CD8-positive, alpha-beta memory T cell (primary cell): ENCODE measurements at regions not wholly inside any gene's neighbourhood (a gene's known extent, or its start where the extent isn't known, plus 50 kb on each side); places are given as distances from the start of the nearest gene placed in this dataset.

Source experiments
- CTCF ChIA-PET: fragments of 350-600 bp; sonication (Branson Sonifier 250); formaldehyde crosslinking; loops from one replicate; lab custom pipeline; 2021; ENCODE audit warnings: antibody characterized with exemption; lab: Charles Lee
- POLR2A ChIA-PET: fragments of 350-600 bp; sonication (Branson Sonifier 250); formaldehyde crosslinking; loops from one replicate; lab custom pipeline; 2021; ENCODE audit warnings: antibody characterized with exemption; lab: Charles Lee
- DNase-seq, 5 donors: peaks; one replicate each; pipeline versions ENCODE4 v3.0.0 to v3.0.0-alpha.2; 2020 to 2022; ENCODE audit warnings: mixed read lengths in 1 of 5
- H3K27ac ChIP-seq: one replicate; pipeline ENCODE4 v1.7.0; 2013; ENCODE audit warnings: low read depth, mild to moderate bottlenecking, low read length, moderate library complexity
- H3K27me3 ChIP-seq: 2 replicates; pipeline ENCODE4 v1.7.0; 2013; ENCODE audit warnings: low read length, mild to moderate bottlenecking; ENCODE audit not compliant: insufficient read depth, poor library complexity, severe bottlenecking
- H3K36me3 ChIP-seq: 2 replicates; pipeline ENCODE4 v1.7.0; 2013; ENCODE audit warnings: mild to moderate bottlenecking, low read length, moderate library complexity; ENCODE audit not compliant: insufficient read depth
- H3K4me1 ChIP-seq: 2 replicates; pipeline ENCODE4 v1.7.0; 2013; ENCODE audit warnings: mild to moderate bottlenecking, low read length, moderate library complexity; ENCODE audit not compliant: insufficient read depth
- H3K4me3 ChIP-seq: 2 replicates; pipeline ENCODE4 v1.7.0; 2013; ENCODE audit warnings: mild to moderate bottlenecking, low read length
- H3K9me3 ChIP-seq: 2 replicates; pipeline ENCODE4 v1.7.0; 2013; ENCODE audit warnings: mild to moderate bottlenecking, low read length
- H3K27ac Mint-ChIP-seq, 8 donors: one replicate each; pipeline ENCODE4 v1.8.0; 2020 to 2021; ENCODE audit warnings: mixed read lengths in 8 of 8, mild to moderate bottlenecking in 6 of 8, inconsistent platforms in 3 of 8, moderate library complexity in 3 of 8
- H3K27me3 Mint-ChIP-seq, 2 donors: one replicate each; pipeline ENCODE4 v1.8.0; 2020 to 2021; ENCODE audit warnings: mixed read lengths in 2 of 2, mild to moderate bottlenecking in 1 of 2, moderate library complexity in 1 of 2
- H3K36me3 Mint-ChIP-seq, 3 donors: one replicate each; pipeline ENCODE4 v1.8.0; 2020 to 2021; ENCODE audit warnings: mixed read lengths in 3 of 3, inconsistent platforms in 1 of 3, mild to moderate bottlenecking in 1 of 3
- H3K4me1 Mint-ChIP-seq, 3 donors: one replicate each; pipeline ENCODE4 v1.8.0; 2020 to 2021; ENCODE audit warnings: mixed read lengths in 3 of 3, inconsistent platforms in 1 of 3, mild to moderate bottlenecking in 1 of 3
- H3K4me3 Mint-ChIP-seq, 7 donors: one replicate each; pipeline ENCODE4 v1.8.0; 2020 to 2021; ENCODE audit warnings: mixed read lengths in 7 of 7, mild to moderate bottlenecking in 6 of 7, moderate library complexity in 4 of 7, inconsistent platforms in 2 of 7
- H3K9me3 Mint-ChIP-seq, 5 donors: one replicate each; pipeline ENCODE4 v1.8.0; 2020 to 2022; ENCODE audit warnings: mixed read lengths in 5 of 5, mild to moderate bottlenecking in 3 of 5, moderate library complexity in 2 of 5, inconsistent platforms in 1 of 5

DNA sequence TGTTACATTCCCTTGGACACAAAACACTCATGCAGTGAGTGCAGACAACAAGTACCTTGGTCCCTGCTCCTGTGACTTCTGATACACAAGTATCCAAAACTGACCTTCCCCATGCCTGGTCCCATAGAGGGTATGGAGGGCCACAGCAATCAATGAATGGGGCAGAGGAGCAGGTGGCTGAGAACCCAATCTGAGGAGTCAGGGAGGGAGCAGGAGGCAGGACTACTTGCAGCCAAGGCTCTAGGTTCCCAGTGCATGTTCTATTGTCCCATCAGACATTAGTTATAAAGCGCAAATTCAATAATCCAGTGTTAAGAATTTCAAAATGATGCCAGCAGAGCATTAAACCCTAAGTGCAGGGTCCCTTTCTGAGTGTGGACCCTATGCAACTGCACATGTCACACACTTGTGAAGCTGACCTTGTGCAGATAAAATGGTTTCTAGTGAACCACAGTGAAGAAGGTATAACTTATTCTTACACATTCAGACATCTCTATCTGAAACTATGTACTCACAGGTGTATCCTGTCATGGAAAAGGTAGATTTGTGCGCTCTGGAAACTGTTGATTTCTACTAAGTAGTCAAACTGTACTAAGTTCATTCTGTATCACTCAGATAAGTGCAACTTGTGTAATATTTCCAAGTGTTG lies 107.3 kb upstream of the ABI3BP start:
- ChIA-PET POLR2A (no interaction called here), CTCF (no interaction called here)
- Mint-ChIP-seq H3K27me3 (peaks cover 9 to 32% of the 10 kb centered on the region in 2 donors), H3K36me3 (no peaks in the 10 kb centered on the region), H3K9me3 (no peaks in the 10 kb centered on the region), H3K4me1 (no peaks in the 10 kb centered on the region), H3K27ac (no peak overlapping the region), H3K4me3 (no peak overlapping the region)
- H3K4me1 ChIP-seq = no peaks in the 10 kb centered on the region
- no peaks in the 10 kb centered on the region for H3K9me3 ChIP-seq
- H3K27me3 ChIP-seq = no peaks in the 10 kb centered on the region
- no peak overlapping the region for H3K27ac ChIP-seq
- DNase-seq = no peak
- no peaks in the 10 kb centered on the region for H3K36me3 ChIP-seq
- H3K4me3 ChIP-seq = no peak overlapping the region

DNA sequence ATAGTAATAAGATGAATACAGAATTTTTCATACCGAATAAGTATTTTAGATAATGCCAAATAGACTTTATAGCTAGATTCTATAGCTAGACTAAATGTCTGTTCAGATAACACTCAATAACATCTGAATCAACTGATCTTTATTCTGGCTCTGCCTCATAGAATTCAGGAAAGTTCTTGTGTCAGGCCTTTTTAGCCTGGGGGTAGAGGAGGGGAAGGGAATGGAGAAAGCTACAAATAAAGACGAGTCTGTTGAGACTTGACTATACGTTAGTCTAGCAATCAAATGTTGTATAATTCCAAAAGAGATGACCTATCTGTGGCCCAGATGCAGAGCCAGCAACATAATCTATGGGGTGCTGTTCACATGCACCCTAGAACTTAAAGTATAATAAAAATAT lies 106.6 kb upstream of the ABI3BP start:
- no peaks in the 10 kb centered on the region for H3K36me3 ChIP-seq
- DNase-seq = no peak
- H3K27ac ChIP-seq = no peak overlapping the region
- Mint-ChIP-seq H3K27me3 (peaks cover 9 to 26% of the 10 kb centered on the region in 2 donors), H3K9me3 (no peaks in the 10 kb centered on the region), H3K4me1 (no peaks in the 10 kb centered on the region), H3K4me3 (no peak overlapping the region), H3K36me3 (no peaks in the 10 kb centered on the region), H3K27ac (no peak overlapping the region)
- no peaks in the 10 kb centered on the region for H3K4me1 ChIP-seq
- ChIA-PET CTCF (no interaction called here), POLR2A (no interaction called here)
- no peak overlapping the region for H3K4me3 ChIP-seq
- no peaks in the 10 kb centered on the region for H3K9me3 ChIP-seq
- H3K27me3 ChIP-seq = no peaks in the 10 kb centered on the region

DNA sequence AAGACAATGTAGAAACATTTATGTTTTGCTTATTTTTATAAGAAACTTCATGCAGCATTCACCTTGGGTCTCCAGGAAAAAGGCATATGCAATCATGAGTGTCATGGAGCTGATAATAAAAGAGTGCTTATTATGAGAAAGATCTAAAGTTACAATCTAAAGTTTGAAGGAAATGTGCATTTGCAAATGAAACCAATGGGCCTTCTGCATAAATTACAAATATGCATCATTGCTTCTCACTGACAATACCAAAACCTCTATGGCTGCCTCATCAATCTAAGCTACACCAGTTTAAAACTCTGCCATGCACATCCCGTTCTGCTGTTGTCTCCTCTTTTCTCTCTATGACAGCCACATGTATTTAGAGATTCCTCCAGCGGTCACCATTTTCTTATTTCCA lies 103.2 kb upstream of the ABI3BP start:
- no peaks in the 10 kb centered on the region for H3K4me1 ChIP-seq
- no peak for DNase-seq
- H3K27me3 ChIP-seq = no peaks in the 10 kb centered on the region
- H3K27ac ChIP-seq = no peak overlapping the region
- H3K4me3 ChIP-seq = no peak overlapping the region
- CTCF ChIA-PET = no interaction called here
- POLR2A ChIA-PET = no interaction called here
- no peaks in the 10 kb centered on the region for H3K9me3 ChIP-seq
- Mint-ChIP-seq H3K36me3 (no peaks in the 10 kb centered on the region), H3K4me3 (no peak overlapping the region), H3K27ac (no peak overlapping the region), H3K4me1 (no peaks in the 10 kb centered on the region), H3K9me3 (peaks cover 0 to 2% (median 0%) of the 10 kb centered on the region in 5 donors), H3K27me3 (peaks cover 9 to 19% of the 10 kb centered on the region in 2 donors)
- H3K36me3 ChIP-seq = no peaks in the 10 kb centered on the region

- ChIA-PET POLR2A (no interaction called here), CTCF (no interaction called here)
- Mint-ChIP-seq H3K4me3 (no peak overlapping the region), H3K4me1 (no peaks in the 10 kb centered on the region), H3K36me3 (no peaks in the 10 kb centered on the region), H3K27ac (no peak overlapping the region), H3K9me3 (peaks cover 0 to 2% (median 0%) of the 10 kb centered on the region in 5 donors), H3K27me3 (peaks cover 9 to 19% of the 10 kb centered on the region in 2 donors)
- Histone ChIP-seq H3K4me1 (no peaks in the 10 kb centered on the region), H3K9me3 (no peaks in the 10 kb centered on the region), H3K36me3 (no peaks in the 10 kb centered on the region), H3K27ac (no peak overlapping the region), H3K27me3 (no peaks in the 10 kb centered on the region), H3K4me3 (no peak overlapping the region)
- DNase-seq = no peak
These were observed 102.6 kb upstream of the ABI3BP start for GRCh38 chr3:101095693-101096430.

- peaks cover 0 to 2% (median 0%) of the 10 kb centered on the region in 5 donors for H3K9me3 Mint-ChIP-seq
- POLR2A ChIA-PET = no interaction called here
- CTCF ChIA-PET = no interaction called here
- DNase-seq = no peak
- no peak overlapping the region for H3K4me3 Mint-ChIP-seq
- no peak overlapping the region for H3K27ac Mint-ChIP-seq
- H3K36me3 Mint-ChIP-seq = no peaks in the 10 kb centered on the region
- H3K9me3 ChIP-seq = no peaks in the 10 kb centered on the region
- no peaks in the 10 kb centered on the region for H3K4me1 Mint-ChIP-seq
- H3K4me3 ChIP-seq = no peak overlapping the region
- peaks cover 2 to 20% of the 10 kb centered on the region in 2 donors for H3K27me3 Mint-ChIP-seq
- H3K27ac ChIP-seq = no peak overlapping the region
- H3K27me3 ChIP-seq = no peaks in the 10 kb centered on the region
- no peaks in the 10 kb centered on the region for H3K36me3 ChIP-seq
- no peaks in the 10 kb centered on the region for H3K4me1 ChIP-seq
These were observed 98.3 kb upstream of the ABI3BP start for GRCh38 chr3:101091489-101091888.

DNA sequence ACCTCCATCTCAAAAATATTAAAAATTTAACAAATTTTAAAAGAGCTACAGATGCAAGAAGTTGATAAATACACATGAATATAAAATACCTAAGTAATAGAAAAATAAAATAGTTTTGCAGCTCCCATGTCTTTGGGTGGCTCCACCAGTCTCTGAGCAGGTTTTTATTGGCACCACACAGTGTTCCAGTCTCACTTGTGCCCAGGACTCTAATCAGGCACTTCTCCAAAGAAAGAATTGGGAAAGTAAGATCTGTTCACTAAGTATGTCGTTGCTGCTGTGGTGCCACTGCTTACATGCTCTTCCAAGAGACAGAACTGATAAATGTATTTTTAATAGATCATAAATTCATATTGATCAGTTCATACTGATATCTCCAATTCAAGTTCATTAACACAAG lies 92.5 kb upstream of the ABI3BP start:
- no peak for DNase-seq
- ChIA-PET CTCF (no interaction called here), POLR2A (no interaction called here)
- Mint-ChIP-seq H3K27ac (no peak overlapping the region), H3K27me3 (peaks cover 3 to 35% of the 10 kb centered on the region in 2 donors), H3K9me3 (peaks cover 0 to 2% (median 0%) of the 10 kb centered on the region in 5 donors), H3K4me3 (no peak overlapping the region), H3K4me1 (no peaks in the 10 kb centered on the region), H3K36me3 (no peaks in the 10 kb centered on the region)
- no peak overlapping the region for H3K27ac ChIP-seq
- no peaks in the 10 kb centered on the region for H3K9me3 ChIP-seq
- H3K27me3 ChIP-seq = no peaks in the 10 kb centered on the region
- no peaks in the 10 kb centered on the region for H3K4me1 ChIP-seq
- H3K4me3 ChIP-seq = no peak overlapping the region
- H3K36me3 ChIP-seq = no peaks in the 10 kb centered on the region

- no peak overlapping the region for H3K27ac Mint-ChIP-seq
- Histone ChIP-seq H3K27me3 (no peaks in the 10 kb centered on the region), H3K9me3 (no peaks in the 10 kb centered on the region), H3K4me3 (no peak overlapping the region), H3K4me1 (no peaks in the 10 kb centered on the region), H3K36me3 (no peaks in the 10 kb centered on the region), H3K27ac (no peak overlapping the region)
- H3K4me3 Mint-ChIP-seq = no peak overlapping the region
- H3K27me3 Mint-ChIP-seq = peaks cover 1 to 36% of the 10 kb centered on the region in 2 donors
- POLR2A ChIA-PET = no interaction called here
- no peak for DNase-seq
- H3K4me1 Mint-ChIP-seq = no peaks in the 10 kb centered on the region
- no peaks in the 10 kb centered on the region for H3K36me3 Mint-ChIP-seq
- peaks cover 0 to 2% (median 0%) of the 10 kb centered on the region in 5 donors for H3K9me3 Mint-ChIP-seq
- CTCF ChIA-PET = no interaction called here
These were observed 91.2 kb upstream of the ABI3BP start for GRCh38 chr3:101084404-101084803.

DNA sequence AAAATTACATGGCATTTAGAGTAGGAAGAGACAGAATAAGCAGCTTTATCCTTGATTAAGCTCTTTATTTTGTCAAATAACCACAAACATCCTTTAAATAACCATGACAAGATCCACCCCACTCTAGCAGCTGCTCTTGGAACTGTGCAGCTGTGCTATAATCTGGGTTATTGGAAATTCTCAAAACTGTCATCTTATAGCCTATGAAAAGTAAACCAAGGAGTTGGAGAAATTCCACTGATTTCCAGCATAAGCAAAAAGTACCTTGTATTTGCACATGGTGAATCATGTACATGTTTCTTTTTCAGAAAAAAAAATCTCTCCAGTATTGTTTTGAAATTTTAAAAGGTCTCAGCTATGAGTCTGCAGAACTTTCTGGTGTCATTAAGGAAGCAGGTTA lies 88.8 kb upstream of the ABI3BP start:
- Histone ChIP-seq H3K4me3 (no peak overlapping the region), H3K9me3 (no peaks in the 10 kb centered on the region), H3K4me1 (no peaks in the 10 kb centered on the region), H3K27ac (no peak overlapping the region), H3K36me3 (no peaks in the 10 kb centered on the region), H3K27me3 (no peaks in the 10 kb centered on the region)
- POLR2A ChIA-PET = no interaction called here
- Mint-ChIP-seq H3K36me3 (no peaks in the 10 kb centered on the region), H3K27ac (no peak overlapping the region), H3K27me3 (peaks cover 1 to 27% of the 10 kb centered on the region in 2 donors), H3K4me1 (no peaks in the 10 kb centered on the region), H3K4me3 (no peak overlapping the region), H3K9me3 (peaks cover 0 to 2% (median 0%) of the 10 kb centered on the region in 5 donors)
- CTCF ChIA-PET = interaction anchor here (0.8 kb wide), 1 partner anchor 11 kb away, joined by 3 read pairs; no protein-coding TSS in a partner anchor
- no peak for DNase-seq
